GM12891 (cell line): ENCODE measurements at regions not wholly inside any gene's neighbourhood (a gene's known extent, or its start where the extent isn't known, plus 50 kb on each side); places are given as distances from the start of the nearest gene placed in this dataset.

Source experiments
- PAX5 ChIP-seq: IDR thresholded peaks from 2 replicates; pipeline ENCODE4 v1.6.1; 2011; ENCODE audit warnings: low read length, moderate library complexity, mild to moderate bottlenecking; ENCODE audit not compliant: insufficient read depth, severe bottlenecking
- POLR2A ChIP-seq: IDR thresholded peaks from 2 replicates; pipeline ENCODE4 v1.6.1; 2011; ENCODE audit warnings: low read depth, low read length, control low read depth
- POLR2AphosphoS5 ChIP-seq: IDR thresholded peaks from 2 replicates; pipeline ENCODE4 v1.6.1; 2011; ENCODE audit warnings: low read depth, low read length, control low read depth
- SPI1 ChIP-seq: IDR thresholded peaks from 2 replicates; pipeline ENCODE4 v1.6.1; 2011; ENCODE audit warnings: low read depth, low read length, control low read depth
- TAF1 ChIP-seq: IDR thresholded peaks from 2 replicates; pipeline ENCODE4 v1.6.1; 2011; ENCODE audit warnings: low read depth, low read length, control low read depth

DNA sequence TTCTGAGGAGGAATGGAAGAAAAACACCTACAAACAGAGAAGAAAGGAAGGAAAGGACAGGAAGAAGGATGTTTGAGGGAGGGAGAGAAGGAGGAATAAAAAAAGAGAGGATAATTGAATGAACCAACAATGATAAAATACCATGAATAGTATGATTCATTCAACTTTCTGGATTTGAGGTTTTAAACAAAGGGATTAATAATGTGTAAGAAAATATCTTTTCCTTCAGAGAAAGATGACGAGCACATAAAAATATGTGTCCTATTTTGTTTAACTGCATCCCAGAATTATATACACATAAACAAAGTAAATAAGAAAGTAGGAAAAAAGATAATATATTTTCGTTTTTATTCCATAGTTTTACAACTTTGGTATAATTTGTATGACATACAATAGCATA is 1380.4 kb downstream of the STIM2 start:
- TF ChIP-seq TAF1 (no peak), POLR2AphosphoS5 (no peak), POLR2A (no peak), SPI1 (no peak), PAX5 (no peak)
